H9 (cell line): ENCODE measurements at regions not wholly inside any gene's neighbourhood (a gene's known extent, or its start where the extent isn't known, plus 50 kb on each side); places are given as distances from the start of the nearest gene placed in this dataset.

Experiments used
- DNase-seq: peaks from one replicate; pipeline ENCODE4 v3.0.0-alpha.2; 2017
- H2AFZ ChIP-seq: one replicate; pipeline ENCODE4 v1.6.1; 2013; ENCODE audit warnings: mild to moderate bottlenecking, low read length, control low read depth, moderate library complexity
- H2AK5ac ChIP-seq: 2 replicates; pipeline ENCODE4 v1.6.1; 2013; ENCODE audit warnings: low read length, control low read depth, mixed read lengths; ENCODE audit not compliant: insufficient read length
- H2BK120ac ChIP-seq: one replicate; pipeline ENCODE4 v1.6.1; 2013; ENCODE audit warnings: low read depth, mild to moderate bottlenecking, low read length, control low read depth, inconsistent platforms; ENCODE audit not compliant: poor library complexity, severe bottlenecking
- H2BK12ac ChIP-seq: 2 replicates; pipeline ENCODE4 v1.6.1; 2013; ENCODE audit warnings: low read length, control low read depth, mixed read lengths, low read depth; ENCODE audit not compliant: insufficient read length
- H2BK15ac ChIP-seq: 2 replicates; pipeline ENCODE4 v1.6.1; 2013; ENCODE audit warnings: low read depth, low read length, control low read depth
- H2BK20ac ChIP-seq: one replicate; pipeline ENCODE4 v1.6.1; 2013; ENCODE audit warnings: low read depth, mild to moderate bottlenecking, low read length, control low read depth, inconsistent platforms; ENCODE audit not compliant: poor library complexity, severe bottlenecking
- H2BK5ac ChIP-seq: 2 replicates; pipeline ENCODE4 v1.6.1; 2013; ENCODE audit warnings: low read length, control low read depth, mixed read lengths; ENCODE audit not compliant: insufficient read length
- H3K14ac ChIP-seq: 2 replicates; pipeline ENCODE4 v1.6.1; 2013; ENCODE audit warnings: low read length, control low read depth; ENCODE audit not compliant: insufficient read depth
- H3K18ac ChIP-seq: 2 replicates; pipeline ENCODE4 v1.6.1; 2013; ENCODE audit warnings: low read depth, mild to moderate bottlenecking, mixed read lengths, low read length, control low read depth; ENCODE audit not compliant: insufficient read length
- H3K23ac ChIP-seq: 2 replicates; pipeline ENCODE4 v1.6.1; 2013; ENCODE audit warnings: low read length, control low read depth, mixed read lengths, low read depth; ENCODE audit not compliant: insufficient read length
- H3K23me2 ChIP-seq: 2 replicates; pipeline ENCODE4 v1.6.1; 2013; ENCODE audit warnings: low read depth, mild to moderate bottlenecking, mixed read lengths, low read length, control low read depth; ENCODE audit not compliant: insufficient read length, poor library complexity, severe bottlenecking
- H3K27ac ChIP-seq: 2 replicates; pipeline ENCODE4 v1.5.1; 2013; ENCODE audit warnings: low read length, control low read depth, mixed read lengths, low read depth; ENCODE audit not compliant: insufficient read length
- H3K27me3 ChIP-seq: 2 replicates; pipeline ENCODE4 v1.6.1; 2013; ENCODE audit warnings: low read length, control low read depth, inconsistent platforms; ENCODE audit not compliant: insufficient read depth
- H3K4ac ChIP-seq: 2 replicates; pipeline ENCODE4 v1.6.1; 2013; ENCODE audit warnings: low read depth, mild to moderate bottlenecking, control low read depth, inconsistent platforms, low read length, moderate library complexity
- H3K4me1 ChIP-seq: 2 replicates; pipeline ENCODE4 v1.6.1; 2013; ENCODE audit warnings: low read length, control low read depth, inconsistent platforms; ENCODE audit not compliant: insufficient read depth
- H3K4me2 ChIP-seq: 2 replicates; pipeline ENCODE4 v1.6.1; 2013; ENCODE audit warnings: low read length, control low read depth, mixed read lengths; ENCODE audit not compliant: insufficient read length, insufficient read depth
- H3K56ac ChIP-seq: 2 replicates; pipeline ENCODE4 v1.6.1; 2013; ENCODE audit warnings: low read depth, mild to moderate bottlenecking, mixed read lengths, low read length, control low read depth; ENCODE audit not compliant: insufficient read length
- H3K79me1 ChIP-seq: 2 replicates; pipeline ENCODE4 v1.6.1; 2013; ENCODE audit warnings: low read depth, mild to moderate bottlenecking, moderate library complexity, low read length, control low read depth, inconsistent platforms; ENCODE audit not compliant: insufficient read depth, poor library complexity, severe bottlenecking
- H3K79me2 ChIP-seq: 2 replicates; pipeline ENCODE4 v1.6.1; 2013; ENCODE audit warnings: low read length, control low read depth, inconsistent platforms; ENCODE audit not compliant: insufficient read depth
- H3K9ac ChIP-seq: 2 replicates; pipeline ENCODE4 v1.6.1; 2013; ENCODE audit warnings: low read length, control low read depth, mixed read lengths; ENCODE audit not compliant: insufficient read length; ENCODE audit errors: extremely low read depth
- H3K9me3 ChIP-seq: one replicate; pipeline ENCODE4 v1.6.1; 2013; ENCODE audit warnings: low read depth, low read length, inconsistent platforms; ENCODE audit not compliant: control insufficient read depth
- H3T11ph ChIP-seq: one replicate; pipeline ENCODE4 v1.6.1; 2013; ENCODE audit warnings: mild to moderate bottlenecking, low read length, control low read depth, inconsistent platforms
- H4K20me1 ChIP-seq: one replicate; pipeline ENCODE4 v1.6.1; 2013; ENCODE audit not compliant: control insufficient read depth, insufficient read length, insufficient read depth
- H4K5ac ChIP-seq: 2 replicates; pipeline ENCODE4 v1.6.1; 2013; ENCODE audit warnings: low read depth, mild to moderate bottlenecking, mixed read lengths, low read length, control low read depth; ENCODE audit not compliant: insufficient read length
- H4K8ac ChIP-seq: replicated peaks from 2 replicates; pipeline ENCODE4 v1.6.1; 2013; ENCODE audit warnings: low read length, control low read depth, mixed read lengths, low read depth; ENCODE audit not compliant: insufficient read length
- H4K91ac ChIP-seq: 2 replicates; pipeline ENCODE4 v1.6.1; 2013; ENCODE audit warnings: low read depth, mild to moderate bottlenecking, moderate library complexity, mixed read lengths, low read length, control low read depth; ENCODE audit not compliant: insufficient read length
- H3K27ac Mint-ChIP-seq, 3 experiments: 2 replicates in 2 of 3; 3 replicates in 1 of 3; pipeline ENCODE4 v1.8.0; 2020 to 2021; ENCODE audit warnings: mixed read lengths in 3 of 3, mild to moderate bottlenecking in 1 of 3, moderate library complexity in 1 of 3
- H3K27me3 Mint-ChIP-seq: 2 replicates; pipeline ENCODE4 v1.8.0; 2021; ENCODE audit warnings: low read depth, mild to moderate bottlenecking, moderate library complexity, mixed read lengths
- H3K36me3 Mint-ChIP-seq, 3 experiments: 2 replicates in 2 of 3; 3 replicates in 1 of 3; pipeline ENCODE4 v1.8.0; 2020 to 2021; ENCODE audit warnings: low read depth in 3 of 3, mixed read lengths in 3 of 3; ENCODE audit not compliant: insufficient read depth in 1 of 3
- H3K4me1 Mint-ChIP-seq, 2 experiments: 2 replicates each; pipeline ENCODE4 v1.8.0; 2020; ENCODE audit warnings: mixed read lengths in 2 of 2
- H3K4me3 Mint-ChIP-seq, 2 experiments: 2 replicates in 1 of 2; 3 replicates in 1 of 2; pipeline ENCODE4 v1.8.0; 2020 to 2021; ENCODE audit warnings: mild to moderate bottlenecking in 2 of 2, mixed read lengths in 2 of 2, moderate library complexity in 1 of 2
- H3K9me3 Mint-ChIP-seq, 2 experiments: 2 replicates in 1 of 2; 3 replicates in 1 of 2; pipeline ENCODE4 v1.8.0; 2020; ENCODE audit warnings: mild to moderate bottlenecking in 2 of 2, mixed read lengths in 2 of 2, moderate library complexity in 1 of 2
- TF ChIP-seq, protein P1 (sequence below): fragments of 200-600 bp; sonication (generic); conservative IDR thresholded peaks from 3 replicates; pipeline ENCODE4 v1.8.0; 2021; ENCODE audit warnings: antibody characterized with exemption, mild to moderate bottlenecking

DNA sequence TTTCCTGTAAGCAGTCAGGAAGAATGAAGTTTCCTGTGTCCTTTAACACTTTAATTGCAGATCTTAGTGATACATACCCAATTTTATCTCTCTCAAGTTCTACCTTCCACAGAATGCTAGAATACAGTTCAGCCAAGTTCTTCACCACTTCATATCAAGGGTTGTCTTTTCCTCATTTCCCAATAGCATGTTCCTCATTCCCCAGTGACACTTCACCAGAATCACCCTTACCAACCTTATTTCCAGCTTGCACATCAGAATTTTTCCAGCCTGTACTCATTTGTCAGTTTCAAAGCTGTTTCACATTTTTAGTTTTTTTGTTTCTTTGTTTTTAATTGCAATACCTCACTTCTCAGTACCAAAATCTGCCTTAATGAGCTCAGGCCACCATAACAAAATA, 126.1 kb downstream of the ESM1 start:
- Histone ChIP-seq H3K4me1 (no peaks in the 10 kb centered on the region), H2BK120ac (no peak overlapping the region), H3K23ac (no peak overlapping the region), H3K9me3 (peaks cover 7% of the 10 kb centered on the region), H3K14ac (no peak overlapping the region), H2BK20ac (no peak overlapping the region), H3T11ph (no peak overlapping the region), H4K20me1 (no peaks in the 10 kb centered on the region), H4K5ac (no peak overlapping the region), H4K91ac (no peak overlapping the region), H3K4ac (no peak overlapping the region), H3K9ac (no peak overlapping the region), H2AFZ (no peak overlapping the region), H3K79me2 (no peaks in the 10 kb centered on the region), H2BK5ac (no peak overlapping the region), H2BK12ac (no peak overlapping the region), H3K23me2 (no peaks in the 10 kb centered on the region), H4K8ac (no peak overlapping the region), H2AK5ac (no peak overlapping the region), H3K56ac (no peak overlapping the region), H3K27me3 (no peaks in the 10 kb centered on the region), H3K4me2 (no peak overlapping the region), H3K18ac (no peak overlapping the region), H3K79me1 (no peaks in the 10 kb centered on the region), H3K27ac (no peak overlapping the region), H2BK15ac (no peak overlapping the region)
- Mint-ChIP-seq H3K4me3 (no peak overlapping the region), H3K27ac (no peak overlapping the region), H3K27me3 (peaks cover 2% of the 10 kb centered on the region; the same call in 1 of the 2 replicates), H3K4me1 (peaks cover 3 to 4% of the 10 kb centered on the region in 2 experiments; a peak in 2 of 4 replicates), H3K36me3 (peaks cover 0 to 8% (median 7%) of the 10 kb centered on the region in 3 experiments; a peak in 4 of 7 replicates), H3K9me3 (peaks cover 22 to 28% of the 10 kb centered on the region in 2 experiments)
- DNase-seq, result no peak
- TF ChIP-seq, protein P1, sequence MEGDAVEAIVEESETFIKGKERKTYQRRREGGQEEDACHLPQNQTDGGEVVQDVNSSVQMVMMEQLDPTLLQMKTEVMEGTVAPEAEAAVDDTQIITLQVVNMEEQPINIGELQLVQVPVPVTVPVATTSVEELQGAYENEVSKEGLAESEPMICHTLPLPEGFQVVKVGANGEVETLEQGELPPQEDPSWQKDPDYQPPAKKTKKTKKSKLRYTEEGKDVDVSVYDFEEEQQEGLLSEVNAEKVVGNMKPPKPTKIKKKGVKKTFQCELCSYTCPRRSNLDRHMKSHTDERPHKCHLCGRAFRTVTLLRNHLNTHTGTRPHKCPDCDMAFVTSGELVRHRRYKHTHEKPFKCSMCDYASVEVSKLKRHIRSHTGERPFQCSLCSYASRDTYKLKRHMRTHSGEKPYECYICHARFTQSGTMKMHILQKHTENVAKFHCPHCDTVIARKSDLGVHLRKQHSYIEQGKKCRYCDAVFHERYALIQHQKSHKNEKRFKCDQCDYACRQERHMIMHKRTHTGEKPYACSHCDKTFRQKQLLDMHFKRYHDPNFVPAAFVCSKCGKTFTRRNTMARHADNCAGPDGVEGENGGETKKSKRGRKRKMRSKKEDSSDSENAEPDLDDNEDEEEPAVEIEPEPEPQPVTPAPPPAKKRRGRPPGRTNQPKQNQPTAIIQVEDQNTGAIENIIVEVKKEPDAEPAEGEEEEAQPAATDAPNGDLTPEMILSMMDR, result no peak
